SK-N-SH (cell line): ENCODE measurements at regions not wholly inside any gene's neighbourhood (a gene's known extent, or its start where the extent isn't known, plus 50 kb on each side); places are given as distances from the start of the nearest gene placed in this dataset.

Source experiments
- CHD2 ChIP-seq: fragments of 150-350 bp; IDR thresholded peaks from 2 replicates; pipeline ENCODE4 v1.6.1; 2018; ENCODE audit warnings: low read length; ENCODE audit not compliant: partially characterized antibody
- CTCF ChIP-seq: fragments of 200-600 bp; sonication (generic); IDR thresholded peaks from 2 replicates; pipeline ENCODE4 v1.6.1; 2017; ENCODE audit warnings: antibody characterized with exemption, mild to moderate bottlenecking, moderate library complexity
- EP300 ChIP-seq, 2 experiments: IDR thresholded peaks; 2 replicates each; pipeline versions ENCODE4 v1.4.0 to v1.6.1; 2012; ENCODE audit warnings: borderline replicate concordance in 1 of 2, low read depth in 1 of 2, low read length in 1 of 2
- FOXJ3 ChIP-seq: sonication (generic); formaldehyde crosslinking; IDR thresholded peaks from 2 replicates; pipeline ENCODE4 v1.5.1; 2020; ENCODE audit warnings: mild to moderate bottlenecking, missing genetic modification reagents
- MAX ChIP-seq: IDR thresholded peaks from 2 replicates; pipeline ENCODE4 v1.4.0; 2012; ENCODE audit warnings: low read depth
- NFIC ChIP-seq: IDR thresholded peaks from 2 replicates; pipeline ENCODE4 v1.4.0; 2012; ENCODE audit warnings: borderline replicate concordance
- POLR2AphosphoS5 ChIP-seq: IDR thresholded peaks from 2 replicates; pipeline ENCODE4 v1.6.1; 2012; ENCODE audit warnings: low read depth, low read length
- RAD21 ChIP-seq: IDR thresholded peaks from 2 replicates; pipeline ENCODE4 v1.6.1; 2012; ENCODE audit warnings: mild to moderate bottlenecking, low read length
- RCOR1 ChIP-seq: fragments of 150-350 bp; IDR thresholded peaks from 2 replicates; pipeline ENCODE4 v1.6.1; 2017; ENCODE audit warnings: antibody characterized with exemption, low read length
- SMC3 ChIP-seq: IDR thresholded peaks from 2 replicates; pipeline ENCODE4 v1.6.1; 2012; ENCODE audit warnings: low read depth, low read length, improper control_type of control experiment
- TCF12 ChIP-seq: IDR thresholded peaks from 2 replicates; pipeline ENCODE4 v1.4.0; 2012
- USF2 ChIP-seq: fragments of 150-350 bp; IDR thresholded peaks from 2 replicates; pipeline ENCODE4 v1.6.1; 2017; ENCODE audit warnings: antibody characterized with exemption, low read length, low read depth, borderline replicate concordance

GRCh38 chr4:41832961-41833360 is 84.4 kb upstream of the PHOX2B start:
- TF ChIP-seq CTCF: no peak
- no peak for TF ChIP-seq SMC3
- no peak for TF ChIP-seq FOXJ3 (CRISPR knock-in tag)
- no peak for TF ChIP-seq RCOR1
- TF ChIP-seq MAX: no peak
- TF ChIP-seq EP300 (IDR thresholded peaks at IDR 0.05; ENCODE audit: borderline replicate concordance in 1 of 2, low read depth in 1 of 2, low read length in 1 of 2): no peak
- TF ChIP-seq NFIC: no peak
- TF ChIP-seq TCF12: no peak
- TF ChIP-seq POLR2AphosphoS5: no peak
- no peak for TF ChIP-seq USF2
- TF ChIP-seq CHD2: no peak
- no peak for TF ChIP-seq RAD21
